GM10266 (cell line): ENCODE measurements at regions not wholly inside any gene's neighbourhood (a gene's known extent, or its start where the extent isn't known, plus 50 kb on each side); places are given as distances from the start of the nearest gene placed in this dataset.

Source experiments
- DNase-seq: peaks from one replicate; pipeline ENCODE4 v3.0.0; 2012; ENCODE audit errors: extremely low spot score
- TF ChIP-seq, protein P1 (sequence below): IDR thresholded peaks from 2 replicates; pipeline ENCODE4 v1.5.1; 2012; ENCODE audit warnings: mild to moderate bottlenecking, low read depth; ENCODE audit not compliant: control insufficient read depth, insufficient read depth; ENCODE audit errors: missing control alignments

DNA sequence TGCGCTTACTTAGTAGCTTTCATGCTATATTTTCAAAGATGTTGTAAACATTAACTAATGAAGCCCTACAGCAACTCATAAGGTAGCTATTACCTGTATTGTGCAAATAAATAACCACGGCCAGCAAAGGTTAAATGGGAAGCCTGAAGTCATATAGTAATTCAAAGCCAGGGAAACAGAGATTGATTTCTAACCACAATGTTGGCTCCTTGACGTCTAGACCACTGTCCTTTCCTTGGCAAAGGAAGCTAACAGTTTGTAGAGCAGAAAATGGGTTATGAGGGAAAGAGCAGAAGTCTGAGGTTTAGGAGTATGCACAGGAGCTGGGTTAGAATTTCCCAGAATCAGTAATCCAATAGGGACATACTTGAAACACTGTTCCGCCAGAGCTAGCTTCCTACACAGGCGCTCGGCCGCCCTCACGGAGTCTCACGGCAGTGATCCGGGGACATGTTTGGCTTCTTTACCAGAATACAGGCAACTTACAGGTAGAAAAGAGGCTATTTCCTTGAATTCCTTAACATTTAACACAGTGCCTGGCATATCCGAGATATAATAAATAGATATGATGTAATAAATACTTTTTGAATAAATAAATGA lies 298.8 kb upstream of the LYPLAL1 start:
- TF ChIP-seq, protein P1, sequence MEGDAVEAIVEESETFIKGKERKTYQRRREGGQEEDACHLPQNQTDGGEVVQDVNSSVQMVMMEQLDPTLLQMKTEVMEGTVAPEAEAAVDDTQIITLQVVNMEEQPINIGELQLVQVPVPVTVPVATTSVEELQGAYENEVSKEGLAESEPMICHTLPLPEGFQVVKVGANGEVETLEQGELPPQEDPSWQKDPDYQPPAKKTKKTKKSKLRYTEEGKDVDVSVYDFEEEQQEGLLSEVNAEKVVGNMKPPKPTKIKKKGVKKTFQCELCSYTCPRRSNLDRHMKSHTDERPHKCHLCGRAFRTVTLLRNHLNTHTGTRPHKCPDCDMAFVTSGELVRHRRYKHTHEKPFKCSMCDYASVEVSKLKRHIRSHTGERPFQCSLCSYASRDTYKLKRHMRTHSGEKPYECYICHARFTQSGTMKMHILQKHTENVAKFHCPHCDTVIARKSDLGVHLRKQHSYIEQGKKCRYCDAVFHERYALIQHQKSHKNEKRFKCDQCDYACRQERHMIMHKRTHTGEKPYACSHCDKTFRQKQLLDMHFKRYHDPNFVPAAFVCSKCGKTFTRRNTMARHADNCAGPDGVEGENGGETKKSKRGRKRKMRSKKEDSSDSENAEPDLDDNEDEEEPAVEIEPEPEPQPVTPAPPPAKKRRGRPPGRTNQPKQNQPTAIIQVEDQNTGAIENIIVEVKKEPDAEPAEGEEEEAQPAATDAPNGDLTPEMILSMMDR, result no peak
- DNase-seq, result no peak

DNA sequence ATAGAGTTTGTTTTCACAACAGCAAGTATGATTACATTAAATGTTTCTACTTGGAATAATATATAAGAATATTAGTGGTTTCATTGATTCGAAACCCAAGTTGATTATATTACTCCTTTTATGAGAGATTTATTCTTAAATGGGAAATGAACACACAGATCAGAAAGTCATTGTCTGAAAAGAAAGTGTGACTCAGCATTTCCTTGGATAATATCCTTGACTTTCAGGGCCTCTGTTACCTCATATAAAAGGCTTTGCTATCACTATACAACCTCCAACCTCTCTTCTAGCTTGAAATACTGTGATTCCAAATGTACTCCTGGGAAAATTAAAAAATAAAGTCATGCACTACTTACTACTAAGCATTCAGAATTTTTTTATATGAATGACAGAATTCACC lies 295.3 kb upstream of the LYPLAL1 start:
- TF ChIP-seq, protein P1, result no peak
- no peak for DNase-seq

DNA sequence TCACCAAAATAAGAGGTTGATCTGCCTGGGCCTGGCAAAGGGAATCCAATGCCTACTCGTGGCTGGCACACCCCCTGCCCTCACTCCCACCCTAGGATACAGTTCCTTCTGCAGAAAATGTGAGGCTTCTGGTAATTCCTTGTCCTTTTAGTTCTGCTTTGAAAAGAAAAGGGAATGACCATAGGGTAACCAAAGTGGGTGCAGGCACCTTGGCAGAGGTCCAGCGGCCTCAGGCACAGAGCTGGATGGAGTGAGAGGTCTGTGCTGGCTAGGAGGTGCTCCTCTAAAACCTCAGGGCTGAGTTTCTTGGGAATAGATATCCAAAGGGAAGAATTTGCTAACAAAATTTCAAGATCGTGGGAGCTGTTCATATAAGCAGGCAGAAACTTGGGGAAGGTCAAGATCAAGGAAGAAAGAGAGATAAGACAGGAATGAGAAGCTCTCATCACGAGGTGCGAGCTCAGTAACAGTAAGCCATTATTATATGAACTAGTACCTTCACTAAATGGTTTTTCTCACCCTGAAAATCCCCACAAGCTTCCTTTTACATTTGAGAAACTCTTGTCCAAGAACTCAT lies 293.1 kb upstream of the LYPLAL1 start:
- TF ChIP-seq, protein P1, result no peak
- DNase-seq, result no peak

DNA sequence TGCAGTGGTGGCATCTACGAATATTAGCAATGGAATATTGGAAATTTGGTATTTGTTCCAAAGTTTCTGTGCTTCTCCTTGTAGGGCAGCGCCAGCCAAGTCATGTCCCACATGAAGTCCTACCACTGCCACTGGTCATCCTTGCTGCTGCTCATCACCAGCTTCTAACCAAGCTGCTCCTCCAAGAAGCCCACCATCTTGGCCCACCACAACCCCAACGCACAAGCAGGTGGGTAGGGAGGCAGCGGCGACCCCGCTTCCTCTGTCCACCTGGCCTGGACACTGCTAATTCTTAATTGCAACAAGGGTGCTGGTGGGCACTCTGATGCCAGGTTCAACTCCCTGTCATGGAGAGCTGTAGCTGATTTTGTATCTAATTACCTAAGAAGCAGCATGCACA lies 291.2 kb upstream of the LYPLAL1 start:
- DNase-seq, result no peak
- TF ChIP-seq, protein P1, result no peak

DNA sequence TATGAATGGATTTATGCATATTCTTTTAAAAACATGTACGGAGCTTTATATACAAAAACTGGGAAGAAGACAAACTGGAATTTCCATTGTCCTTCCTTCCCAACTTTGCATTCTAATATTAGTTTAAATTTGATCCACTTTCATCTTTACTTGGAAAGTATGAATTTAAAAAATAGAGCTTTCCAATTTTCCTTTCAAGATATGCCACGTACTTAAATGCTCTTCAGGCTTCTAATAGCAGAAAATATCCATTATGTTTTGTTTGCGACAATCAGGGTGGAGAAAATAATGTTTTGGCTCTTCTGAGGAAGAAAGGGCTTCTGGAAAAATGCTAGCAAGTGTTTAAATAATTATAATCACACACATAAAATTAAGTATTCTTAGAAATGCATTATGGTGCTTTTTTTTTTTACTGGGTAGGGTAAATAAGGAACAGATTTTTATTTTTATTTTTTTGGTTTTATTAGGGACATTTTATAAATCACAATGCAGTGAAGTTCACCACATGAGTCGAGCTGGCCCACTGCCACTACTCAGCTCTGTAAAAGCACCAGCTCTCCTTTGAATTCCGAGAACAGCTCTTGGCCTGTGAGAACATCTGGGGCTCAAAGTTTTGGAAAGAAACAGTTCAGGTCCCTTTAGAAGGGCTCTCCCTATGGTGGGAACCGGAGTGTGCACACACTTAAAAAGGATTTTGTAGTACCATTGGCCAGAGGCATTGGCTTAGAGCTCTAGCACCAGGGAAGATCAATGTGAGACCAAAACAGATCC lies 287.4 kb upstream of the LYPLAL1 start:
- TF ChIP-seq, protein P1, result no peak
- DNase-seq, result no peak

DNA sequence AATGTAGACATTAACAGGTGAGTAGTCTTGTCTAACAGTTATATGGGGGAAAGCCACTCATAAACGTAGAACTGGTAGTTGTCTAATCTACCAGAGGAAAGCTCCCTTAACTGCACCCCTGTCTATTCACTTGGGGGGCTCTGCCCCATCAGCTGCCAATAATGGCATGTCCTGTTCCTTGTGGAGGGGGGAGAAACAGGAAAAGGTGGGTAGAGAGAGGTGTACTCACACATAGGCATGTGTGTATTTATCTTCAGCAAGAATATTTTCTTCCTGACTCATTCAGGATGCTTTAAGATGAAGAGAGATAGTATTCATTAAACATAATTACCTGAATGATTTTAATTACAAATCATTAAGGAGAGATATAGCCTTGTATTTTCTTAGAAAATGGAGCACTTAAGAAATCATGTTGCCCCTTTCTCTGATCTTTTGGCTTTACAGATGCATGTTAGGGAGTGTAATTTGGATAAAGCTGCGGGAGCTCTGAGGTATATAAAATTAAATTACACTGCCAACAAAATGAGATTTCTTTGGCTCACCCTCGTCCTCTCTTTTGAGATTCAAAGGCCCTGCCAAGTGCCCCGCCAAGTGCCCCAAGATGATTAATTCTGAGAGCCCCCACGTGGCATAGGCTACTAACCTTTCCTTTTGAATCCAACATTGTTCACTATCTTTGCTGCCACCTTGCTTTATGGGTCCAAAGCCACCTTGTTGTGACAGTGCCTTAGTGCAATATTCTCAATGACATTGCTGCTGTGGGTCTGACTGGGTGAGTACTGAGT lies 286.3 kb upstream of the LYPLAL1 start:
- no peak for DNase-seq
- TF ChIP-seq, protein P1, result no peak
